C4-2B (cell line): ENCODE measurements at regions not wholly inside any gene's neighbourhood (a gene's known extent, or its start where the extent isn't known, plus 50 kb on each side); places are given as distances from the start of the nearest gene placed in this dataset.

Source experiments
- CTCF ChIP-seq: fragments of 450-650 bp; conservative IDR thresholded peaks from 2 replicates; pipeline ENCODE4 v1.5.1; 2017; ENCODE audit warnings: mild to moderate bottlenecking
- ZFX ChIP-seq: fragments of 450-650 bp; IDR thresholded peaks from 2 replicates; pipeline ENCODE4 v1.6.1; 2017

- peak; percentile 83 for TF ChIP-seq CTCF
- no peak for TF ChIP-seq ZFX
These were observed 116.4 kb upstream of the NYAP2 start for GRCh38 chr2:225282858-225283710.
